IMR-90 (cell line): ENCODE measurements at regions not wholly inside any gene's neighbourhood (a gene's known extent, or its start where the extent isn't known, plus 50 kb on each side); places are given as distances from the start of the nearest gene placed in this dataset.
"Not testable (repeated sequence)": the region's sequence is repeated elsewhere in the genome, so short reads cannot be mapped to it uniquely, and the experiment has no call there.

Experiments used
- ATAC-seq: fragments of 200-7000 bp; cut with Tn5 transposase; 2 replicates; pipeline ENCODE4 v1.9.1; 2020; ENCODE audit warnings: low read depth, mild to moderate bottlenecking, moderate library complexity
- BruUV-seq: library from RNA; stranded (reverse); fragments of 400-500 nt; replicated peaks from 2 replicates; lab custom pipeline; 2021; lab: Mats Ljungman, UMichigan
- CTCF ChIA-PET: fragments of 300-600 bp; formaldehyde crosslinking; extraction: SDS; loops from one replicate; lab custom pipeline; 2021; ENCODE audit warnings: antibody characterized with exemption; lab: Yijun Ruan, JAX
- POLR2A ChIA-PET: fragments of 300-600 bp; sonication (Branson Sonifier 250); formaldehyde crosslinking; loops from one replicate; lab custom pipeline; 2022; ENCODE audit warnings: antibody characterized with exemption; ENCODE audit not compliant: unreplicated experiment; lab: Charles Lee
- DNase-seq: peaks from one replicate; pipeline ENCODE4 v3.0.0; 2013
- H2AFZ ChIP-seq: replicated peaks from 2 replicates; pipeline ENCODE3; 2013; ENCODE audit warnings: low read length, mild to moderate bottlenecking; ENCODE audit not compliant: poor library complexity
- H2AK5ac ChIP-seq: 2 replicates; pipeline ENCODE4 v1.6.1; 2013; ENCODE audit warnings: low read depth, low read length, inconsistent platforms
- H2AK9ac ChIP-seq: replicated peaks from 2 replicates; pipeline ENCODE3; 2013; ENCODE audit warnings: mild to moderate bottlenecking, low read depth, low read length, moderate library complexity; ENCODE audit not compliant: poor library complexity
- H2BK120ac ChIP-seq: 2 replicates; pipeline ENCODE4 v1.6.1; 2013; ENCODE audit warnings: low read depth, low read length, inconsistent platforms
- H2BK15ac ChIP-seq: 3 replicates; pipeline ENCODE4 v1.6.1; 2013; ENCODE audit warnings: low read depth, low read length, inconsistent platforms
- H2BK20ac ChIP-seq: 2 replicates; pipeline ENCODE4 v1.6.1; 2013; ENCODE audit warnings: low read depth, mild to moderate bottlenecking, inconsistent platforms, low read length, moderate library complexity
- H2BK5ac ChIP-seq: 2 replicates; pipeline ENCODE4 v1.6.1; 2013; ENCODE audit warnings: mild to moderate bottlenecking, low read depth, low read length, inconsistent platforms; ENCODE audit not compliant: poor library complexity, severe bottlenecking
- H3K14ac ChIP-seq: replicated peaks from 2 replicates; pipeline ENCODE4 v1.6.1; 2013; ENCODE audit warnings: low read depth, low read length, inconsistent platforms
- H3K18ac ChIP-seq: 2 replicates; pipeline ENCODE4 v1.6.1; 2013; ENCODE audit warnings: low read depth, low read length, control low read depth
- H3K23ac ChIP-seq: 2 replicates; pipeline ENCODE4 v1.6.1; 2013; ENCODE audit warnings: low read depth, low read length, inconsistent platforms
- H3K27ac ChIP-seq: 2 replicates; pipeline ENCODE4 v1.5.1; 2013; ENCODE audit warnings: mild to moderate bottlenecking, control low read depth, low read length; ENCODE audit not compliant: insufficient read depth
- H3K27me3 ChIP-seq: 2 replicates; pipeline ENCODE4 v1.6.1; 2013; ENCODE audit warnings: low read length; ENCODE audit not compliant: control insufficient read depth, insufficient read depth
- H3K36me3 ChIP-seq: 2 replicates; pipeline ENCODE4 v1.6.1; 2013; ENCODE audit warnings: low read length, mixed read lengths; ENCODE audit not compliant: control insufficient read depth, insufficient read depth
- H3K4ac ChIP-seq: 2 replicates; pipeline ENCODE4 v1.6.1; 2013; ENCODE audit warnings: low read depth, low read length, inconsistent platforms
- H3K4me1 ChIP-seq: 2 replicates; pipeline ENCODE4 v1.6.1; 2013; ENCODE audit warnings: low read length, mixed read lengths; ENCODE audit not compliant: control insufficient read depth, insufficient read depth
- H3K4me2 ChIP-seq: 2 replicates; pipeline ENCODE4 v1.6.1; 2013; ENCODE audit warnings: low read depth, mild to moderate bottlenecking, control low read depth, low read length, moderate library complexity
- H3K4me3 ChIP-seq: 2 replicates; pipeline ENCODE4 v1.5.1; 2013; ENCODE audit warnings: low read depth, mild to moderate bottlenecking, control low read depth, low read length, moderate library complexity; ENCODE audit not compliant: insufficient read depth
- H3K56ac ChIP-seq: 2 replicates; pipeline ENCODE4 v1.6.1; 2013; ENCODE audit warnings: low read length, inconsistent platforms; ENCODE audit not compliant: insufficient read depth; ENCODE audit errors: extremely low read depth
- H3K79me1 ChIP-seq, 2 experiments: 2 replicates each; pipeline ENCODE4 v1.6.1; 2013; ENCODE audit warnings: low read length in 2 of 2, inconsistent platforms in 1 of 2, low read depth in 1 of 2
- H3K9ac ChIP-seq: 2 replicates; pipeline ENCODE4 v1.6.1; 2013; ENCODE audit warnings: low read depth, low read length, control low read depth
- H3K9me1 ChIP-seq: 2 replicates; pipeline ENCODE4 v1.6.1; 2013; ENCODE audit warnings: low read length, inconsistent platforms; ENCODE audit not compliant: insufficient read depth
- H3K9me3 ChIP-seq: 2 replicates; pipeline ENCODE4 v1.6.1; 2013; ENCODE audit warnings: low read length; ENCODE audit not compliant: control insufficient read depth, insufficient read depth
- H4K20me1 ChIP-seq: 2 replicates; pipeline ENCODE4 v1.6.1; 2013; ENCODE audit warnings: low read length, inconsistent platforms; ENCODE audit not compliant: insufficient read depth
- H4K5ac ChIP-seq: 2 replicates; pipeline ENCODE4 v1.6.1; 2013; ENCODE audit warnings: mild to moderate bottlenecking, low read depth, low read length, control low read depth
- H4K8ac ChIP-seq, 2 experiments: 2 replicates each; pipeline ENCODE4 v1.6.1; 2013; ENCODE audit warnings: low read depth in 2 of 2, low read length in 2 of 2, control low read depth in 1 of 2, inconsistent platforms in 1 of 2
- H4K91ac ChIP-seq: 2 replicates; pipeline ENCODE4 v1.6.1; 2013; ENCODE audit warnings: low read depth, low read length, inconsistent platforms; ENCODE audit not compliant: insufficient read depth
- CHD1 ChIP-seq: IDR thresholded peaks from 2 replicates; pipeline ENCODE4 v1.6.1; 2012; ENCODE audit warnings: low read depth, low read length, improper control_type of control experiment
- MAZ ChIP-seq: IDR thresholded peaks from 2 replicates; pipeline ENCODE4 v1.6.1; 2012; ENCODE audit warnings: low read depth, mild to moderate bottlenecking, low read length, improper control_type of control experiment, moderate library complexity, borderline replicate concordance
- WGBS, 2 experiments: methylation state at CpG; one replicate each; pipeline versions ENCODE4 v1.1.5 to v1.1.7; 2013; ENCODE audit warnings: missing lambda C conversion rate in 2 of 2; ENCODE audit not compliant: insufficient read length in 1 of 2; ENCODE audit errors: extremely low coverage in 2 of 2; 5-methylcytosine and 5-hydroxymethylcytosine counted together
- dilution Hi-C: fragments of 300-500 bp; cut with HindIII; formaldehyde crosslinking; loops from one replicate; pipeline ENCODE4 v1.14.3; 2018; ENCODE audit warnings: low sequenced_read_pairs; ENCODE audit not compliant: unreplicated experiment
- in situ Hi-C: fragments of 300-500 bp; cut with MboI; formaldehyde crosslinking; loops from 3 replicates; pipeline ENCODE4 v1.14.3; 2019; ENCODE audit warnings: low sequenced_read_pairs, inconsistent platforms, mixed read lengths
- intact Hi-C: fragments of 100-400 bp; cut with micrococcal nuclease; formaldehyde crosslinking; loops from 2 replicates; pipeline ENCODE4 v1.10.0; 2022
- TF ChIP-seq, protein P1 (sequence below): fragments of 150-350 bp; IDR thresholded peaks from 2 replicates; pipeline ENCODE4 v1.6.1; 2017; ENCODE audit warnings: mild to moderate bottlenecking, antibody characterized with exemption, low read length, low read depth
- TF ChIP-seq, protein P2 (sequence below): conservative IDR thresholded peaks from 2 replicates; pipeline ENCODE4 v1.5.1; 2012; ENCODE audit warnings: mild to moderate bottlenecking, low read depth, low read length, improper control_type of control experiment

DNA sequence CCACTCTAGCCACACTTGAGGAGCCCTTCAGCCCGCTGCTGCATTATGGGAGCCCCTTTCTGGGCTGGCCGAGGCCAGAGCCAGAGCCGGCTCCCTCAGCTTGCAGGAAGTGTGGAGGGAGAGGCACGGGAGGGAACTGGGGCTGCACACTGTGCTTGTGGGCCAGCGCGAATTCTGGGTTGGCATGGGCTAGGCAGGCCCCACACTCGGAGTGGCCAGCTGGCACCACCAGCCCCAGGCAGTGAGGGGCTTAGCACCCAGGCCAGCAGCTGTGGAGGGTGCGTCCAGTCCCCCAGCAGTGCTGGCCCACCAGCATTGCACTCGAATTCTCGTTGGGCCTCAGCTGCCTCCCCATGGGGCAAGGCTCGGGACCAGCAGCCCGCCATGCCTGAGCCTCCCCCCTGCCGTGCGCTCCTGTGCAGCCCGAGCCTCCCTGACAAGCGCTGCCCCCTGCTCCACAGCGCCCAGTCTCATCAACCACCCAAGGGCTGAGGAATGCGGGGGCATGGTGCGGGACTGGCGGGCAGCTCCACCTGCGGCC is 785.9 kb upstream of the TPTE start:
- no peaks in the 10 kb centered on the region for H3K36me3 ChIP-seq
- no peaks in the 10 kb centered on the region for H3K4me1 ChIP-seq
- no peak overlapping the region for H3K4me3 ChIP-seq
- intact Hi-C loops = no loop called here
- dilution Hi-C loops = no loop called here
- WGBS, 2 experiments = 56% methylated on average over 11 of the region's 21 CpGs; no CpG with 5 or more reads in 1 of the 2 experiments
- no peak overlapping the region for H2AK5ac ChIP-seq
- H3K4me2 ChIP-seq = no peak overlapping the region
- no peak overlapping the region for H2BK15ac ChIP-seq
- no peak overlapping the region for H2BK5ac ChIP-seq
- no peak overlapping the region for H4K5ac ChIP-seq
- in situ Hi-C loops = no loop called here
- H3K9me3 ChIP-seq = peaks cover 32% of the 10 kb centered on the region
- no peak overlapping the region for H2BK120ac ChIP-seq
- no peak overlapping the region for H3K56ac ChIP-seq
- POLR2A ChIA-PET = no interaction called here
- H4K8ac ChIP-seq = no peak overlapping the region
- no peak overlapping the region for H2BK20ac ChIP-seq
- CTCF ChIA-PET = no interaction called here
- H3K27ac ChIP-seq = no peak overlapping the region
- no peaks in the 10 kb centered on the region for H4K20me1 ChIP-seq
- H3K14ac ChIP-seq = no peak overlapping the region
- no peak overlapping the region for H3K4ac ChIP-seq
- no peak overlapping the region for H2AK9ac ChIP-seq
- TF ChIP-seq CHD1 = no peak
- TF ChIP-seq, protein P1, sequence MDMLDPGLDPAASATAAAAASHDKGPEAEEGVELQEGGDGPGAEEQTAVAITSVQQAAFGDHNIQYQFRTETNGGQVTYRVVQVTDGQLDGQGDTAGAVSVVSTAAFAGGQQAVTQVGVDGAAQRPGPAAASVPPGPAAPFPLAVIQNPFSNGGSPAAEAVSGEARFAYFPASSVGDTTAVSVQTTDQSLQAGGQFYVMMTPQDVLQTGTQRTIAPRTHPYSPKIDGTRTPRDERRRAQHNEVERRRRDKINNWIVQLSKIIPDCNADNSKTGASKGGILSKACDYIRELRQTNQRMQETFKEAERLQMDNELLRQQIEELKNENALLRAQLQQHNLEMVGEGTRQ = no peak
- TF ChIP-seq MAZ = no peak
- TF ChIP-seq, protein P2, sequence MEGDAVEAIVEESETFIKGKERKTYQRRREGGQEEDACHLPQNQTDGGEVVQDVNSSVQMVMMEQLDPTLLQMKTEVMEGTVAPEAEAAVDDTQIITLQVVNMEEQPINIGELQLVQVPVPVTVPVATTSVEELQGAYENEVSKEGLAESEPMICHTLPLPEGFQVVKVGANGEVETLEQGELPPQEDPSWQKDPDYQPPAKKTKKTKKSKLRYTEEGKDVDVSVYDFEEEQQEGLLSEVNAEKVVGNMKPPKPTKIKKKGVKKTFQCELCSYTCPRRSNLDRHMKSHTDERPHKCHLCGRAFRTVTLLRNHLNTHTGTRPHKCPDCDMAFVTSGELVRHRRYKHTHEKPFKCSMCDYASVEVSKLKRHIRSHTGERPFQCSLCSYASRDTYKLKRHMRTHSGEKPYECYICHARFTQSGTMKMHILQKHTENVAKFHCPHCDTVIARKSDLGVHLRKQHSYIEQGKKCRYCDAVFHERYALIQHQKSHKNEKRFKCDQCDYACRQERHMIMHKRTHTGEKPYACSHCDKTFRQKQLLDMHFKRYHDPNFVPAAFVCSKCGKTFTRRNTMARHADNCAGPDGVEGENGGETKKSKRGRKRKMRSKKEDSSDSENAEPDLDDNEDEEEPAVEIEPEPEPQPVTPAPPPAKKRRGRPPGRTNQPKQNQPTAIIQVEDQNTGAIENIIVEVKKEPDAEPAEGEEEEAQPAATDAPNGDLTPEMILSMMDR = no peak
- no peak for ATAC-seq
- no peak overlapping the region for H4K91ac ChIP-seq
- no peak overlapping the region for H2AFZ ChIP-seq
- H3K27me3 ChIP-seq = no peaks in the 10 kb centered on the region
- H3K18ac ChIP-seq = no peak overlapping the region
- H3K9ac ChIP-seq = no peak overlapping the region
- BruUV-seq = no TSS peak
- H3K23ac ChIP-seq = no peak overlapping the region
- no peak for DNase-seq
- H3K79me1 ChIP-seq = no peaks in the 10 kb centered on the region
- H3K9me1 ChIP-seq = no peaks in the 10 kb centered on the region

DNA sequence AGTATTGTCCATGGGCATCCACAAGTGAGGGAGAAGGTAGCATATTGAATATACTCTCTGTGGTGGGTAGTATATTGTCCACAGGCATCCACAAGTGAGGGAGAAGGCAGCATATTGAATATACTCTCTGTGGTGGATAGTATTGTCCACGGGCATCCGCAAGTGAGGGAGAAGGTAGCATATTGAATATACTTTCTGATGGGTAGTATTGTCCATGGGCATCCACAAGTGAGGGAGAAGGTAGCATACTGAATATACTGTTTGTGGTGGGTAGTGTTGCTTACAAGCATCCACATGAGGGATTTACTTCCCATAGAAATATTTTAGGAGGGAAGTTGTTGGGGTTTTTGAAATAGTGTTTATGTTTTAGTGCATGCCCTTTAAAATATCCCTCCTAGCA is 784.1 kb upstream of the TPTE start:
- CTCF ChIA-PET, H2BK120ac ChIP-seq, in situ Hi-C loops, POLR2A ChIA-PET, H4K91ac ChIP-seq, H3K18ac ChIP-seq, H3K9ac ChIP-seq, ATAC-seq, H3K27ac ChIP-seq, H3K4me1 ChIP-seq, DNase-seq, H3K27me3 ChIP-seq, H3K79me1 ChIP-seq, H4K8ac ChIP-seq, BruUV-seq, H3K9me1 ChIP-seq, H3K56ac ChIP-seq, H2AFZ ChIP-seq, dilution Hi-C loops, H2BK5ac ChIP-seq, H3K14ac ChIP-seq, H2BK15ac ChIP-seq, H2BK20ac ChIP-seq, H3K4me2 ChIP-seq, H2AK9ac ChIP-seq, intact Hi-C loops, H3K23ac ChIP-seq, H3K4me3 ChIP-seq, H4K20me1 ChIP-seq, H3K36me3 ChIP-seq, H2AK5ac ChIP-seq, H3K4ac ChIP-seq, H4K5ac ChIP-seq: not testable (repeated sequence)
- H3K9me3 ChIP-seq = peaks cover 36% of the 10 kb centered on the region
- WGBS, 2 experiments = 30% methylated on average over 2 of the region's 2 CpGs; no CpG with 5 or more reads in 1 of the 2 experiments
